GM21619 (cell line): ENCODE measurements at regions not wholly inside any gene's neighbourhood (a gene's known extent, or its start where the extent isn't known, plus 50 kb on each side); places are given as distances from the start of the nearest gene placed in this dataset.
"Not testable (repeated sequence)": the region's sequence is repeated elsewhere in the genome, so short reads cannot be mapped to it uniquely, and the experiment has no call there.

Experiments
- ATAC-seq: cut with Tn5 transposase; IDR thresholded peaks from one replicate; pipeline ENCODE4 v1.9.1; 2021; ENCODE audit not compliant: unreplicated experiment

DNA sequence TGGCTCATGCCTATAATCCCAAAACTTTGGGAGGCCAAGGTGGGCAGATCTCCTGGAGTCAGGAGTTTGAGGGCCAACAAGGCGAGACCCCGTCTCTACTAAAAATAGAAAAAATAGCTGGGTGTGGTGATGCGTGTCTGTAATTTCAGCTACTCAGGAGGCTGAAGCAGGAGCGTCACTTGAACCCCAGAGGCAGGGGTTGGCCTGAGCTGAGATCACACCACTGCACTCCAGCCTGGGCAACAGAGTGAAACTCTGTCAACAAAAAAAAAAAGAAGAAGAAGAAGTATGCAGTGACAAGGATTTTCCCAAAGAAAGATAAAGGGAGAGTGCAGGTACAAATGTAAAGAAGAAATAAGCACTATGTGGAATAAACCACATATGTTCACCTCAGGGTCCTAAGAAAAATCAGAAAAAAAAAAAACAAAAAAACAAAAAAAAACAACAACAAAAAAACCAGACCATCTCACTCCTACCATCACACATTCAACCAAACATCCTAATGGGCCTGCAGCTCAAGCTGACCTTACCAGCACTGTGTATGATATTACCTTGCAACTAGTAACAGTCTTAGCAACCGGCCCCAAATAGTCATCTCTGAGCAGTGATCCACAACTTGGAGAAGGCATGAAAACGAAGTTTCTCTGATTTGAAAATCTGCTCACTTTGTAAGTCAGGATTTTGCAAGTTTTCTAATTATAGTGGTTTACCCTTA lies 296.7 kb upstream of the PROK2 start:
- ATAC-seq: no peak

DNA sequence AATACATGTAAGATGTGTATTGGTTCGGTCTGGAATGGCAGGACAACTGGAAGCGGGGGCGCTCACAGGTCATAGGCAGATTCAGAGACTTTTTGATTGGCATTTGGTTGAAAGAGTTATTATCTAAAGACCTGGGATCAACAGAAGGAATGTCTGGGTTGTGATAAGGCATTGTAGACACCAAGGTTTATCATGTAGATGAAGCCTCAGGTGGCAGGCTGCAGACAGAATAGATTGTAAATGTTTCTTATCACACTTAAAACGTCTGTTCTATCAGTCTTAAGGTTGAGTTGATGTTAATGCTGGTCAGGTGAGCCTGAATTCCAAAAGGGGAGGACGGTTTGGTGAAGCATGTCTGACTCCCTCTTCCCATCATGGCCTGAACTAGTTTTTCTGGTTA lies 295.9 kb upstream of the PROK2 start:
- no peak for ATAC-seq

DNA sequence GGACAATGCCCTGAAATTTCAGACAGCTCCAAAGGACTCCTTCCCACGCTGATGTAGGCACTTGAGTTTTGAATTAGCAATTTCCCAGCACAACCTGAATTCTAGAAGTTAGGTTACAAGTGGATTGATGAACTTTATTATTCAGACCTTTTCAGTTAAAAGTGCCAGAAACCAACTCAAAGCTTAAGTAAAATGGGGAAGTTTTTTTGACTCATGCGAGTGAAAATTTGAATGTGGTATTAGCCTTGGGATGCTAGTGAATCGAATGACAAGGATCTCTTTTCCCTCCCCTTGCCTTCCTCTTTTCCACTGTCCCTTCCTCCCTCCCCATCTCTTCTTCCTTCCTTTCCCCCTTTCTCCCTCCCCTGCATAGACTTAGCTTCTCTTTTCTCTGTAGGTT lies 295.1 kb upstream of the PROK2 start:
- no peak for ATAC-seq

DNA sequence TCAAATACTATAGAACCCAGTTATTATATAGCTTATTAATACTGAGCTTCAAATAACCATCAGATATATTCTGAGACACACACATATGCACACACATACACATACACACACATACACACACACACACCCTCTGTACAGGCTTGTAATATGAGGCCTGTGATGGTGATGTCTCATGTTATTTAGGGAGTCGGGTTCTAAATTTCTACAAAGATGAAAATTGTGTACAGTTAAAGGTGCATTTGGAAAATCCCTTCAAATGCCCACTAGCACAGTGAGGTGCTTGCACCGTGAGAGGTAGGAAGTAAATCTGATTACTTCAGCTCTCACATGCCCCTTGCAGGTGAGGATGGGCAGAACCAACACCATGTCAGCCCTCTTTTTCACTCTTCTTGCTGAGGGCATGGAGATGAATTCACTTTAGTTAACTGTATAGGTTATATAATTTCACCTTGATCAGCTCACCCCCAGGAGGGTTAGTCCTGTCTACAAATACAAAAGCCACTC lies 294.5 kb upstream of the PROK2 start:
- ATAC-seq: no peak

DNA sequence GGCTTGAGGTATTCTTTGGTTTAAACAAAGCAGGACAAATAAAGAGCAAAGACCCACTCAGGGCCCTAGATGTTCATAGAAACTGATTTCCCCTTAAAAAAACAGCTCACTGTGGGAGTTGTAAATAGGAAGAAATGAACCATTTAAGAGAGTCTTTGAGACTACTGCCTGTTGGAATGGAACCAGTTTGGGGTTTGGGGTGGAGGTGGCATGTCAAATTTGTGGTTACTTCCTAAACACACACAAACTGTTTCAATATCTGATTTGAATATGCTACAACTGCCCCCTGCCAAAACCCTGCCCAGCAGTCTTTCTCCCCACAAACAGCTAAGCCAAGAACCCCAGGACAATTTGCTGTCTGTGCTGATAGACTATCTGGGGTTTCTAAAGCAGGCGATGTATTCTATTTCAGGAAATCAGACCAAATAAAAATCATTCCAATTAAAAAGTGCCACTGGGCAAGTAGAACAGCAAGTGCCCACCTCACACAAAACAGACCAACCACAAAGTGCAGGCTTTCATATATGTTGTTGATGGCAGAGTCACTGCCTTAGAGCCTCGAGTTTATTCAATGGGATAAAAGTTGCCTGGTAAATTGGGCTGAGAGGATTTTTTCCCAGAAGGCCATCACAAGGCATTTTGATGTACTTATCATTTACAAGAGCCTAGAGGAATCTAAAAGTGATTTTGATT lies 293.9 kb upstream of the PROK2 start:
- no peak for ATAC-seq

DNA sequence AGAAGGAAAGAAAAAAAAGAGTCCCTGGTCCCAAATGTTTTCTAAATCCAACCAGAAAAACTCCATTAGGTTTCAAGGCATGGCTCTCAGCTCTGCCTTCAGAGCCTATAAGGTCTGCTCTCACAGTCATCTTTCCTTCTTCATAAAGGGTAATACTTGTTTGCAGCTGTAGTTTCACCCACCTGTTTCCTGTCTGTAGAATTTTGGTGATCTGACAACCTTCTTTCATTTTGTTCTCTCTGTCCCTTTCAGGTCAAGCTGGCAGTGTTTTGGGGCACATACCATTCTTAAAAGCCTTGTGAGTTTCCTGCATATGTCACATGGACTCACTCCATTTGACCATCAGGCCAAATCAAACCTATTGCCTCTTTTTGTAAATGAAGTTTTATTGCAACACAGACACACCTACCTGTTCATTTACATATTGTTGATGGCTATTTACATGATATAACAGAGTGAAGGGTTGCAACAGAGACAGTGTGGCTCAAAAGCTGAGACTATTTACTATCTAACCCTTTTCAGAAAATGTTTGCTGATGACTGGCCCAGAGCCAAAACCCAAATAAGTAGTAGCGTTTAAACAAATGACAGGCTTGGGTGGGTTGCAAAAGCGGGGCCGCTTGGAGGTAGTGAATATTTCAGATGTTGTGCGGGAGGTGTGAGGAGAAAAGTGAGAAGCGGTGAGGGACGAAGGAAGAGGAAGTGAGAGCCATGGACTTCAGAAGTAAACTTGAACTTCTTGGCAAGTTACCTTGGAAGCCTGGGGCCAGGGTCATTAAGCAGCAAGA lies 292.7 kb upstream of the PROK2 start:
- ATAC-seq: peak; percentile 36

DNA sequence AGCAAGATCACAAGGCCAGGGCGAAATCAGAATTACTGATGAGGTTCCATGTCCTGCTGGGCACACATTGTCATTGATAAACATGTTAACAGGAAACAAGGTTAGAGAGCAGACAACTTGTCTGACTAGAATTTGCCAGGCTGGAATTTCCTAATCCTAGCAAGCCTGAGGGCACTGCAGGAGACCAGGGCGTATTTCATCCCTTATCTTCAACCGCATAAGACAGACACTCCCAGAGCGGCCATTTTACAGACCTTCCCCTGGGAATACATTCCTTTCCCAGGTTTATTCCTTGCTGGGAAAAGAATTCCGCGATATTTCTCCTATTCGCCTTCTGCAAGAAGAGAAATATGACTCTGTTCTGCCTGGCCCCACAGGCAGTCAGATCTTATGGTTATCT lies 290.9 kb upstream of the PROK2 start:
- not testable (repeated sequence) for ATAC-seq

DNA sequence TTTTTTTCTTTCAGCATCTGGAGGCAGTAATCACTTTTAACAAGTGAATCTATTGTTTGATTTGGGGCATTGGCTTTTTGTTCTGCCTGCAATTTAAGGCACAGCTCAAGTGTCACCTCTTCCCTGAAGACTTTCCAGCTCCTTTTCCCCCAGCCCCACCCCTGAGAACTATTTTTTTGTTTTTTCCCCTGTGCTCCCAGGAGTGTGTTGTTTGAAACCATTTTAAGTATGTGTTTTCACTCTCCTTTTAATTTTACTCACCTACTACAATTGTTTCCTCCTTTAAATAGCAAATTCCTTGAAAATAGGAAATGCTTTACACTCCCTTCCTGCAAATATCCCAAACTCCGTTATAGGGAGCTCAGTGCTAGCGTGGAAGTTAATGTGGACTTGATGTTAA lies 286.7 kb upstream of the PROK2 start:
- ATAC-seq: no peak

DNA sequence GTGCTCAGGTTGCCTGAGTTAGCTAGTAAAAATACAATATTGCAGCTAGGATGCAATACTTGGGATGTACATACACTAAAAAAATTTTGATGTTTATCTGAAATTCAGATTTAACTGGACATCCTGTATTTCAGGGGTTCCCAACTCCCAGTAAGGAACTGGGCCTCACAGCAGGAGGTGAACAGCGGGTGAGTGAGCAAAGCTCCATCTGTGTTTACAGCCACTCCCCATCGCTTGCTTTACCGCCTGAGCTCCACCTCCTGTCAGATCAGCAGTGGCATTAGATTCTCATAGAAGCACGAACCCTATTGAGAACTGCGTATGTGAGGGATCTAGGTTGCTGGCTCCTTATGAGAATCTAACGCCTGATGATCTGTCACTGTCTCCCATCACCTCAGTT lies 285.1 kb upstream of the PROK2 start:
- ATAC-seq: no peak

DNA sequence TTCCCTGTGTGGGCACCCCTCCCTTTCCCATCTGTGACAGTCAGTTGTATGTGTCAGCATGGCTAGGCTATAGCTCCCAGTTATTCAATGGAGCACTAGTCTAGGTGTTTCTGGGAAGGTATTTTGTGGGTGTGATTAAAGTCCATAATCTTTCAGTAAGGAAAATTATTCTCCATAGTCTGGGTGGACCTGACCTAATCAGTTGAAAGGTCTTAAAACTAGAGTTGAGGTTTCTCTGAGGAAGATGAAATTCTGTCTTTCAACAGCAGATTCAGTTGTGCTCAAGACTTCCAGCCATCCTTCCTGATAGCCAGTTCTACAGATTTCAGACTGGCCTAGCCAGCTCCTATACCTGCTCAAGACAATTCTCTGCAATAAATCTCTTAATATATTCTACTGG lies 284.6 kb upstream of the PROK2 start:
- no peak for ATAC-seq

DNA sequence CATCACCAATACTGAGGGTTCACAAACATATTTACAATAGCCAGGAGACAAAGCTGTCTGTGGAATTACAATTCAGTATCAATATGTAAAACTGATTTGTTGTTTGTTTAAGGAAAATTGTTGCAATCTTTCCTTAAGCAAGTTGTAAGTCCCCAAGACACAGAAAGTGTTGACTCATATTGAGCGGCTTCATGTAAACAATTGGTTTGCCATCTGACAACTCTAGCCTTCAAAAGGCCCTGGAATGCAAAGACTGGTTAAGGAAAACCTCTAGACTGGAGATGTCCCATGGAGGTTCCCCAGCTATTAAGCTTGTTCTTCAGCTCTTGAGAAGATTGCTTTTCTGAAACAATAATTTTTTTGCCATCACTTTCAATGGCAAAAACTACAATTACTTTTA lies 283.7 kb upstream of the PROK2 start:
- ATAC-seq: no peak

DNA sequence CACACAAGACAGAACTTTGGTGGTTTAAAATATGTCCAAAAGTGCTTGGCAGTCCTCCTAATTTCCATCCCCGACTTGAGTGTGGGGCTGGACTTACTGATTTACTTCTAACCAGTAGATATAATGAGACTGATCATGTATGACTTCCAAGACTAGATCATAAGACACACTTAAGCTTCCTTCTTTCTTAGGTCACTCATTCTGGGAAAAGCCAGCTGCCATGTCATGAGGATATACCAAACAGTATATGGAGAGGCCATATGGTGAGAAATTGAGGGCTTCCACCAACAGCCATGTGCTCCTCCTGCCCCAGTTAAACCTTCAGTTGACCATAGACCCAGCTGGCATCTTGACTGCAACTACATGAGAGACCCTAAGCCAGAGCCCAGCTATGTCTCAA lies 282.8 kb upstream of the PROK2 start:
- no peak for ATAC-seq

DNA sequence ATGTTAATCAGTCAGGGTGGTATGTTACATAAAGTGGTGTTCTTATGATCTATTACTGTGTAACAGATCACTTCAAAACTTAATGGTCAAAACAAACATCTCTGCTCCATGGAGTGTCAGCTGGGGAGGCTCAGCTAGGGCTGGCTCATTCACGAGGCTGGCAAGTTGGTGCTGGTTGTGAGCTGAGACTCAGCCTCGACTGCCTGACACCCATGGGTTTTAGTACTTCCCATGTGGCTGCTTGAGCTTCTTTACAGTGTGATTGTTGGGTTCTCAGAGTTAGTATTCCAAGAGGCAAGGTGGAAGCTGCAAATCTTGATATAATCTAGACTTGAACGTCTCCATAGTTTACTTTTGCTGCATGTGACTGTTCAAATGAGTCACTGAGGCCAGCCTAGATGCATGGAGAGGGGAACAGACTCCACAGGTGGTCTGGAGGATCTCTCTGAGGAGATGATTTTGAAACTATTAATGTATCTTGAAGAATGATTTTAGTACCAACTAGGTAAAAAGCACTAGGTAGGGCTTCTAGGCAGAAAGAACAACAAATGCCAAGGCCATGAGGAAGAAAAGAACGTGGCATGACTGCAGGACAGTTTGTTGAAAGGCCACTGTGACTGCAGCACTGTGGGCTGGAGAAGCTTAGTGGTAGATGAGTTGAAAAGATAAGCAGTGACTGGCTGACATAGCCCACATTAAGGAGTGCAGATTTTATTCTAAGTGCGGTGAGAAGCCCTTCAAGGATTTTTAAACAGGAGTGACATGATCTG lies 281.1 kb upstream of the PROK2 start:
- ATAC-seq: no peak

DNA sequence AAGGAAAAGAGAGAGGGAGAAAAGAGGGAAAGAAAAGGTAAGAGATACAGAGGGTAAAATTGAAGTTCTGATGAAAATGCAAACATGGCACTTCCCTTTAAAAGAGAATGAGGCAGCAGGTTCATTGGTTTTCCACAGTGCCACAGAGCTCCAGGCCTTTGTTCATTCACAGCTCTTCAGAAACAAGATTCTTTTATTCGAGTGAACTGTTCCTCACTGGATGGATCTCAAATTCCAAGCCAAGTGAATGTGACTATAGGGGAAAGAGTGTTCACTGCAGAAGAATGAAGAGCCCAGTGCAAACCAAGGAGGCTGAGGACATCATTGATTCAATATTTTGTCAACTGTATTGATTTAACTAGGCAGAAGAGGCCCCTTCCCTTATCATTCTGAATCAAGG lies 280.3 kb upstream of the PROK2 start:
- ATAC-seq: no peak

DNA sequence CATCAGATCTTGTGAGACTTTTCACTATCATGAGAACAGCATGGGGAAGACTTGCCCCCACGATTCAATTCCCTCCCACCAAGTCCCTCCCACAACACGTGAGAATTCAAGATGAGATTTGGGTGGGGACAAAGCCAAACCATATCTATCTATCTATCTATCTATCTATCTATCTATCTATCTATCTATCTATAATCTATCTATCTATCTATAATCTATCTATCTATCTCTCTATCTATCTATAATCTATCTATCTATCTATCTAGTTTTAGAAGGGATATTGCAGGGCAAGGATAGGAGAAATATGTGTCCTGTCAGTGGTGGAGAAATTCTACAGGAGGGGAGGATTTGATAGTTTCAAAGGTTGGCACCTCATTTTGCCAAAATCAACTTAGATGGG lies 279.8 kb upstream of the PROK2 start:
- not testable (repeated sequence) for ATAC-seq

DNA sequence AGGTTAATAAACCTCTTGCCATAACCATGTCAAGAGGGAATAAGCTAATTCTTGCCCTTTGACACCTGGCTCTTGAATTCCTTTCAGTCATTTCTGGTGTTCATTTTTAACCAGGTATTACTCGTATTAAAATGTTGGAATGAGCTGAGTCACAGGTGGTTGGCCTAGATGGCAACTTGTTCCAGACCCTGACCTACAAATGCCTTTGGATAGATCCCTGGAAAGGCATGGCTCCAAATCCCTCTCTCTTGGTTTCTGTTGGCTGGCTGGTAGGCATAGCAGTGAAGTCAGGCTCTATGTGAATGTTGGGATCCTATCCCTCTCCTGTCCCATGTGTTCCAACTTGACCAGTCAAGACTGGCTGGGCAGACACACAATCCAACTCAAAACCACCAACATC lies 277.1 kb upstream of the PROK2 start:
- no peak for ATAC-seq

DNA sequence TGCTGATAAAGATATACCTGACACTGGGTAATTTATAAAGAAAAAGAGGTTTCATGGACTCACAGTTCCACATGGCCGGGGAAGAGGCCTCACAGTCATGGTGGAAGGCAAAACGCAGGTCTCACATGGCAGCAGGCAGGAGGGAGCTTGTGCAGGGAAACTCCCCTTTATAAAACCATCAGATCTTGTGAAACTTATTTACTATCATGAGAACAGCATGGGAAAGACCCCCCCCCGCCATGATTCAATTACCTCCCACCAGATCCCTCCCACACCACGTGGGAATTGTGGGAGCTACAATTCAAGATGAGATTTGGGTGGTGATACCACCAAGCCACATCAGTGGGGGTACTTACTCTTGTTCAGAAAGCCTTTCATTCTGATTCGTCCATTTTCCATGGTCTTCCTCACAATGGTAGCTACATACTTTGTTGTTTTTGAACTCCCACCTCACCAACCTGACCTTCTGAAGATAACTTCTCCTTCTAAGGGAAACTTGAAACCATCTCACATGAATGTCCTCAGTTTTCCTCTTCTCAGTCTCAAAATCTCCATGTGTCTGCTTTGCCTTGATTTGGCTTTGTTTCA lies 275.6 kb upstream of the PROK2 start:
- no peak for ATAC-seq

DNA sequence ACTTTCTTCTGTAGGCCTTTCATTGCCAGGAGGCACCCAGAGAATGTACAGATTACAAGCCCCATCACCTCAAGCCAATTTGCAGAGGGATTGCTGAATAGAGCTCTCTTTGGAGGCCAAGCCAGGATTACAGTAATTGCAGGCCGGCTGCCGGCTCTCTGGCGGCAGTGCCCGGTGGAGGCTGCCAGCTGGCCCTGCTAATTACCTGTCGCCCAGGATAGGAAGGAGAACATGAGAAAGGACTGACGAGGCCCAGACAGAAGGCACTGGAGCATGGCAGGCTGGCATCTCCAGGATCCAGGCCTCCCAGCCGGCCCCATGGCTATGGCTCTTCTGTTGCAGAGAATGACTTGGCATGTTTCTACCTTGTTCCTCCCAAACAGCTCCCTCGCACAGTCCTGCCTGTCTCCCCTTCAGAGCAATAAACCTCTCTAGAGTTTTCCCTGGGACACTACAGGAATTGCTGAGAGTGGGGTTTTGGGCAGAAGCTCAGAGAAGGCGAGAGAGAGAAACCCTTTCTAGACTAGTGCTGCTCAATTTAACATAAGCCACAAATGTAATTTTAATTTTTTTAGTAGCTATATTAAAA lies 273.6 kb upstream of the PROK2 start:
- ATAC-seq: no peak

DNA sequence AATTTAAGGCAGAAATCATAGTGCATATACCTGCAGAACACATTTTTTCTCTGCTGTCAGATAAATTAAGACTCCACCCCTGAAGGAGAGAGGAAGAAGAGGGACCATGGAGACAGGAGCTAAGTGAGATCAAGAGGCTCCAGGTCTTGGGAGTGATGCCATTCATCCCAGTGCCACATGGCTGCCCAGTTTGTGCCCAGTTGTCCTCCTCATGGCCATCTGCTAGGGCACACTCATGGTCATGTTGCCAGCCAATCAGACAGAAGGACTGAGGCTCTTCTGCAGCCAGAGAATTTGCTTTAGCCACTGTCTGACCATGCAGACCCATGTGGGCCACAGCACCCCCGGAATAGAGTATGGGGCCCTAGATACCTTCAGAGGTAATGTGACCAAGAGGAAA lies 270.5 kb upstream of the PROK2 start:
- ATAC-seq: no peak

DNA sequence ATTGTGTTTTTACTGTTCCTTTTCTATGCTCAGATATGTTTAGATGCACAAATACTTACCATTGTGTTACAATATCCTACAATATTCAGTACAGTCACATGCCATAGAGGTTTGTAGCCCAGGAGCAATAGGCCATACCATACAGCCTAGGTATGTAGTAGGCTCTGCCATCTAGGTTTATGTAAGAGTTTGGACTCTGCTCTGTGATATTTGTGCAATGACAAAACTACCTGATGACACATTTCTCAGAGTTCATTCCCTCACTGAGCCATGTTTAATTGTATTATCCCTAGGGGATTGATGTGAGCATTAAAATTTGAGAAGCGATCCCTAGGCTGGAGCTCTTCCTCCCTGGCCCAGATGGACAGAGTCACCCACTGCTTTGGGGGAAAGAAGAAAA lies 270.0 kb upstream of the PROK2 start:
- ATAC-seq: no peak
